ENCODE measurements at regions not wholly inside any gene's neighbourhood (a gene's known extent, or its start where the extent isn't known, plus 50 kb on each side); places are given as distances from the start of the nearest gene placed in this dataset.

GRCh38 chr5:92514896-92515295 lies 1066.1 kb downstream of the NR2F1-AS1 start:
- no peak overlapping the region for H3K4me3 ChIP-seq (ENCODE audit: low read depth, low read length)
- no peak overlapping the region for H3K27ac ChIP-seq (ENCODE audit: low read depth, low read length)
- no peaks in the 10 kb centered on the region for H3K36me3 ChIP-seq (ENCODE audit: control insufficient read depth, insufficient read depth, low read length)
- no peaks in the 10 kb centered on the region for H3K4me1 ChIP-seq (ENCODE audit: control insufficient read depth, insufficient read depth, low read length)
- H3K9me3 ChIP-seq (ENCODE audit: control insufficient read depth, insufficient read depth, low read length) = peaks cover 3% of the 10 kb centered on the region
- no peak for DNase-seq (ENCODE audit: low read depth in 4 of 6, low spot score in 6 of 6)
- H3K27me3 ChIP-seq (ENCODE audit: control insufficient read depth, insufficient read depth, low read length) = no peaks in the 10 kb centered on the region

GRCh38 chr5:92513067-92513466 lies 1068.0 kb downstream of the NR2F1-AS1 start:
- 85% methylated on average over 1 of the region's 1 CpG for WGBS (ENCODE audit: insufficient coverage)
- no peak overlapping the region for H3K27ac ChIP-seq (ENCODE audit: low read depth, low read length)
- H3K4me3 ChIP-seq (ENCODE audit: low read depth, low read length) = no peak overlapping the region
- H3K27me3 ChIP-seq (ENCODE audit: control insufficient read depth, insufficient read depth, low read length) = no peaks in the 10 kb centered on the region
- H3K4me1 ChIP-seq (ENCODE audit: control insufficient read depth, insufficient read depth, low read length) = no peaks in the 10 kb centered on the region
- DNase-seq (ENCODE audit: low read depth in 4 of 6, low spot score in 6 of 6) = no peak
- H3K36me3 ChIP-seq (ENCODE audit: control insufficient read depth, insufficient read depth, low read length) = no peaks in the 10 kb centered on the region
- peaks cover 6% of the 10 kb centered on the region for H3K9me3 ChIP-seq (ENCODE audit: control insufficient read depth, insufficient read depth, low read length)

- no peaks in the 10 kb centered on the region for H3K4me1 ChIP-seq (ENCODE audit: control insufficient read depth, insufficient read depth, low read length)
- no peaks in the 10 kb centered on the region for H3K27me3 ChIP-seq (ENCODE audit: control insufficient read depth, insufficient read depth, low read length)
- H3K9me3 ChIP-seq (ENCODE audit: control insufficient read depth, insufficient read depth, low read length) = peaks cover 6% of the 10 kb centered on the region
- no peaks in the 10 kb centered on the region for H3K36me3 ChIP-seq (ENCODE audit: control insufficient read depth, insufficient read depth, low read length)
- DNase-seq (ENCODE audit: low read depth in 4 of 6, low spot score in 6 of 6) = no peak
- H3K4me3 ChIP-seq (ENCODE audit: low read depth, low read length) = no peak overlapping the region
- no peak overlapping the region for H3K27ac ChIP-seq (ENCODE audit: low read depth, low read length)
Observed at GRCh38 chr5:92508271-92508670, 1072.7 kb downstream of the NR2F1-AS1 start.

GRCh38 chr5:92505925-92506324 lies 1075.1 kb downstream of the NR2F1-AS1 start:
- Histone ChIP-seq H3K9me3 (ENCODE audit: control insufficient read depth, insufficient read depth, low read length) (peaks cover 3% of the 10 kb centered on the region), H3K4me3 (ENCODE audit: low read depth, low read length) (no peak overlapping the region), H3K36me3 (ENCODE audit: control insufficient read depth, insufficient read depth, low read length) (no peaks in the 10 kb centered on the region), H3K4me1 (ENCODE audit: control insufficient read depth, insufficient read depth, low read length) (no peaks in the 10 kb centered on the region), H3K27ac (ENCODE audit: low read depth, low read length) (no peak overlapping the region), H3K27me3 (ENCODE audit: control insufficient read depth, insufficient read depth, low read length) (no peaks in the 10 kb centered on the region)
- DNase-seq (ENCODE audit: low read depth in 4 of 6, low spot score in 6 of 6) = no peak

DNA sequence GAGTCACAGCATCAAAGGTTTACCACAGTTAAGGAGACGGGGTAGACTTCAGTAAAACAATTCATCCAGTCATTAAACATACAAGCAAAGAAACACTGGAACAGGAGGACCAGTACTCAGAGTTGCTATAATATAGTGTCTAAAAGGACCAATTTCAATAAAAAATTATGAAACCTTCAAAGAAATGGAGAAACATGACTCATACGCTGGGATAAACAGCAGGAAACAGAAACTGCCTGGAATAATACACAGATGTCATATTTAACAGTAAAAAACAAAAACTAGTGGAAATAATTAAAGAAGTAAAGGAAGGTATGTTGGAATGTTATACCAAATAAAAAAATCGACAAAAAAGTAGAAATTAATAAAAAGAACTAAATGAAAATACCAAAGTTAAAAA lies 1075.9 kb downstream of the NR2F1-AS1 start:
- Histone ChIP-seq H3K9me3 (ENCODE audit: control insufficient read depth, insufficient read depth, low read length) (peaks cover 3% of the 10 kb centered on the region), H3K36me3 (ENCODE audit: control insufficient read depth, insufficient read depth, low read length) (no peaks in the 10 kb centered on the region), H3K27ac (ENCODE audit: low read depth, low read length) (no peak overlapping the region), H3K27me3 (ENCODE audit: control insufficient read depth, insufficient read depth, low read length) (no peaks in the 10 kb centered on the region), H3K4me3 (ENCODE audit: low read depth, low read length) (no peak overlapping the region), H3K4me1 (ENCODE audit: control insufficient read depth, insufficient read depth, low read length) (no peaks in the 10 kb centered on the region)
- WGBS (ENCODE audit: insufficient coverage) = no CpG with 5 or more reads among the region's 3 CpGs
- DNase-seq (ENCODE audit: low read depth in 4 of 6, low spot score in 6 of 6) = no peak

GRCh38 chr5:92504346-92504745 lies 1076.7 kb downstream of the NR2F1-AS1 start:
- DNase-seq (ENCODE audit: low read depth in 4 of 6, low spot score in 6 of 6) = no peak
- Histone ChIP-seq H3K36me3 (ENCODE audit: control insufficient read depth, insufficient read depth, low read length) (no peaks in the 10 kb centered on the region), H3K27me3 (ENCODE audit: control insufficient read depth, insufficient read depth, low read length) (no peaks in the 10 kb centered on the region), H3K9me3 (ENCODE audit: control insufficient read depth, insufficient read depth, low read length) (peaks cover 2% of the 10 kb centered on the region), H3K27ac (ENCODE audit: low read depth, low read length) (no peak overlapping the region), H3K4me3 (ENCODE audit: low read depth, low read length) (no peak overlapping the region), H3K4me1 (ENCODE audit: control insufficient read depth, insufficient read depth, low read length) (no peaks in the 10 kb centered on the region)
- WGBS (ENCODE audit: insufficient coverage) = 100% methylated on average over 2 of the region's 2 CpGs

DNA sequence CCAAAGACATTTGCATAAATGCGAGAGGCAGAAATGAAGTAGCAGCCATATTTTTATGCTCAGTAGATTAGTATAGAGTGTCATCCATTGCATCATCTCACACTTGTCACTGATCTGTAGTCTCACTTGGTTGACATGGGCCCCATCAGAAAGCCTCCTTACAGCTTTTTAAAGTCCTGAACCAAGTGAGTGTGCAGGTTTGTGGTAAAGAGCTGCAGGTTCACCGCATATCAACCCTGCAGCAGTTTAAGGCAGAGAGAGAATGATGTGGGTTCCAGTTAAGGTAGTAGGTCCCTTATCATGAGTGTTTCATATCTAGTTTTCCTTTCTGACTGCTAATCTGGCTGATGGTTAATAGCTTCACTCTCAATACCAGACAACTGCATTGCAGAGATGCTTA lies 1080.3 kb downstream of the NR2F1-AS1 start:
- Histone ChIP-seq H3K27me3 (ENCODE audit: control insufficient read depth, insufficient read depth, low read length) (no peaks in the 10 kb centered on the region), H3K4me3 (ENCODE audit: low read depth, low read length) (no peak overlapping the region), H3K4me1 (ENCODE audit: control insufficient read depth, insufficient read depth, low read length) (no peaks in the 10 kb centered on the region), H3K27ac (ENCODE audit: low read depth, low read length) (no peak overlapping the region), H3K9me3 (ENCODE audit: control insufficient read depth, insufficient read depth, low read length) (no peaks in the 10 kb centered on the region), H3K36me3 (ENCODE audit: control insufficient read depth, insufficient read depth, low read length) (no peaks in the 10 kb centered on the region)
- WGBS (ENCODE audit: insufficient coverage) = no CpG with 5 or more reads among the region's 2 CpGs
- DNase-seq (ENCODE audit: low read depth in 4 of 6, low spot score in 6 of 6) = no peak

DNA sequence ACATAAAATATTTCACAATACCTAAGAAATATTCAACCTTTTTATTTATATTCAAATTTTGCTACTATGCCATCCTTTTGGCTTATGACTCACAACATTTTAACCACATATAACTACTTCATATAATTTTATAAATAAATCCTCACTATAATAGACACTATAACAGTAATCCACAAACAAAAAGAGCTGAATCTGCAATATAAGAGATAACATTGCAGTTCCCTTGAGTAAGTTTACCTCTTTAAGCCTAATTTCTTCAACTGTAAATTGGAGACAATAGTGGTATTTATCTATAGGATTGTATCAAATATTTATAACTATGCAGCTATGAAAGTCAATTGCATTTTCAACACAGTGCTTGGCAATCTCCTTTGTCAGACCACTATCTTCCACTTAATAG lies 1084.5 kb downstream of the NR2F1-AS1 start:
- H3K27me3 ChIP-seq (ENCODE audit: control insufficient read depth, insufficient read depth, low read length) = no peaks in the 10 kb centered on the region
- H3K36me3 ChIP-seq (ENCODE audit: control insufficient read depth, insufficient read depth, low read length) = no peaks in the 10 kb centered on the region
- no peaks in the 10 kb centered on the region for H3K9me3 ChIP-seq (ENCODE audit: control insufficient read depth, insufficient read depth, low read length)
- H3K27ac ChIP-seq (ENCODE audit: low read depth, low read length) = no peak overlapping the region
- no peak overlapping the region for H3K4me3 ChIP-seq (ENCODE audit: low read depth, low read length)
- DNase-seq (ENCODE audit: low read depth in 4 of 6, low spot score in 6 of 6) = no peak
- no peaks in the 10 kb centered on the region for H3K4me1 ChIP-seq (ENCODE audit: control insufficient read depth, insufficient read depth, low read length)

GRCh38 chr5:92494508-92494907 lies 1086.5 kb downstream of the NR2F1-AS1 start:
- Histone ChIP-seq H3K36me3 (ENCODE audit: control insufficient read depth, insufficient read depth, low read length) (no peaks in the 10 kb centered on the region), H3K4me3 (ENCODE audit: low read depth, low read length) (no peak overlapping the region), H3K27me3 (ENCODE audit: control insufficient read depth, insufficient read depth, low read length) (no peaks in the 10 kb centered on the region), H3K27ac (ENCODE audit: low read depth, low read length) (no peak overlapping the region), H3K4me1 (ENCODE audit: control insufficient read depth, insufficient read depth, low read length) (no peaks in the 10 kb centered on the region), H3K9me3 (ENCODE audit: control insufficient read depth, insufficient read depth, low read length) (no peaks in the 10 kb centered on the region)
- no peak for DNase-seq (ENCODE audit: low read depth in 4 of 6, low spot score in 6 of 6)
- WGBS (ENCODE audit: insufficient coverage) = no CpG with 5 or more reads among the region's 5 CpGs

- no CpG with 5 or more reads among the region's 3 CpGs for WGBS (ENCODE audit: insufficient coverage)
- DNase-seq (ENCODE audit: low read depth in 4 of 6, low spot score in 6 of 6) = peak in 1 of 6 donors; percentile 3
- Histone ChIP-seq H3K4me1 (ENCODE audit: control insufficient read depth, insufficient read depth, low read length) (no peaks in the 10 kb centered on the region), H3K27ac (ENCODE audit: low read depth, low read length) (no peak overlapping the region), H3K9me3 (ENCODE audit: control insufficient read depth, insufficient read depth, low read length) (no peaks in the 10 kb centered on the region), H3K4me3 (ENCODE audit: low read depth, low read length) (no peak overlapping the region), H3K36me3 (ENCODE audit: control insufficient read depth, insufficient read depth, low read length) (no peaks in the 10 kb centered on the region), H3K27me3 (ENCODE audit: control insufficient read depth, insufficient read depth, low read length) (no peaks in the 10 kb centered on the region)
Observed at GRCh38 chr5:92492908-92493307, 1088.1 kb downstream of the NR2F1-AS1 start.

DNA sequence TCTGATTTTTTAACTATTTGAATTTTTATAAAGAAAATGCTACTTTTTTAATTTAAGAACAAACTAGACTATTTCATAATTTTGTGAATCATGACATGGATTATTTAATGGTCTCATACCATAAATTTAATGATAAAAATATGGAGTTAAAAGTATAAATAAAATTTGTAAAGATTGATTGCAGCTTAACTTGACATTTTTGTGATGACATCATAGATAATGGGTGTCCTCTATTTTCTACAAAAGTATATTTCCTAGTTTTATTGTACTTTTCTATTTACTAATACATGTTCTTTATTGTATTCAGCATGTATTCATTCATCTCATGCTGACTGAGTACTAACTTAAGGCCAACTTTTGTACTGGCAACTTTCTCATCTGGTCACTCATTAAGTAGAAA lies 1096.5 kb downstream of the NR2F1-AS1 start:
- DNase-seq (ENCODE audit: low read depth in 4 of 6, low spot score in 6 of 6) = no peak
- Histone ChIP-seq H3K27me3 (ENCODE audit: control insufficient read depth, insufficient read depth, low read length) (no peaks in the 10 kb centered on the region), H3K4me1 (ENCODE audit: control insufficient read depth, insufficient read depth, low read length) (no peaks in the 10 kb centered on the region), H3K36me3 (ENCODE audit: control insufficient read depth, insufficient read depth, low read length) (no peaks in the 10 kb centered on the region), H3K4me3 (ENCODE audit: low read depth, low read length) (no peak overlapping the region), H3K27ac (ENCODE audit: low read depth, low read length) (no peak overlapping the region), H3K9me3 (ENCODE audit: control insufficient read depth, insufficient read depth, low read length) (peaks cover 4% of the 10 kb centered on the region)
